GM13976 (cell line): ENCODE measurements at regions not wholly inside any gene's neighbourhood (a gene's known extent, or its start where the extent isn't known, plus 50 kb on each side); places are given as distances from the start of the nearest gene placed in this dataset.
"Not testable (repeated sequence)": the region's sequence is repeated elsewhere in the genome, so short reads cannot be mapped to it uniquely, and the experiment has no call there.

ENCODE experiments used
- DNase-seq: peaks from one replicate; pipeline ENCODE4 v3.0.0; 2012; ENCODE audit warnings: low spot score
- in situ Hi-C: fragments of 300-500 bp; cut with MboI; formaldehyde crosslinking; loops from one replicate; pipeline ENCODE4 v1.12.0; 2022; ENCODE audit warnings: low sequenced_read_pairs, mixed read lengths, inconsistent platforms; ENCODE audit not compliant: unreplicated experiment
- TF ChIP-seq, protein P1 (sequence below): IDR thresholded peaks from 2 replicates; pipeline ENCODE4 v1.5.1; 2012; ENCODE audit warnings: borderline replicate concordance, mild to moderate bottlenecking; ENCODE audit not compliant: insufficient read depth; ENCODE audit errors: extremely low read depth, missing control alignments, control extremely low read depth

DNA sequence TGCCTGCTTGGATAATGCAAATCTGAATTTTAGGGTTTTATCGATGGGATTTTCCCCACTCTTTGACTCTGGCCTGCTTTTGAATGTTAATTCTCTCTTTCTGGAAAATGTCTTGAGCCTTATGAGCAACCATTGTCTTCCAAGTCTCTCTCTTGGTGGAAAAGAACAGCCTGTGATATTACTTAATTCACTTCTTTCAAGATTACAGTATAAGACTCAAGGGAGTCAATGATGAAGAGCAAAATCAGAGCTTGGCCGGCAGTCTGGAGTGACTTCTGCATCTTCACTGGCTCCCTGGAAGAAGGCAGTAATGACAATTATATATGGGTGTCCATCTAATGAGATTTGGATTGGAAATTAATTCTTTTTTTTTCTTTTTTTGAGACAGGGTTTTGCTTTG, 122.9 kb upstream of the ZEB2 start:
- no peak for DNase-seq
- TF ChIP-seq, protein P1, sequence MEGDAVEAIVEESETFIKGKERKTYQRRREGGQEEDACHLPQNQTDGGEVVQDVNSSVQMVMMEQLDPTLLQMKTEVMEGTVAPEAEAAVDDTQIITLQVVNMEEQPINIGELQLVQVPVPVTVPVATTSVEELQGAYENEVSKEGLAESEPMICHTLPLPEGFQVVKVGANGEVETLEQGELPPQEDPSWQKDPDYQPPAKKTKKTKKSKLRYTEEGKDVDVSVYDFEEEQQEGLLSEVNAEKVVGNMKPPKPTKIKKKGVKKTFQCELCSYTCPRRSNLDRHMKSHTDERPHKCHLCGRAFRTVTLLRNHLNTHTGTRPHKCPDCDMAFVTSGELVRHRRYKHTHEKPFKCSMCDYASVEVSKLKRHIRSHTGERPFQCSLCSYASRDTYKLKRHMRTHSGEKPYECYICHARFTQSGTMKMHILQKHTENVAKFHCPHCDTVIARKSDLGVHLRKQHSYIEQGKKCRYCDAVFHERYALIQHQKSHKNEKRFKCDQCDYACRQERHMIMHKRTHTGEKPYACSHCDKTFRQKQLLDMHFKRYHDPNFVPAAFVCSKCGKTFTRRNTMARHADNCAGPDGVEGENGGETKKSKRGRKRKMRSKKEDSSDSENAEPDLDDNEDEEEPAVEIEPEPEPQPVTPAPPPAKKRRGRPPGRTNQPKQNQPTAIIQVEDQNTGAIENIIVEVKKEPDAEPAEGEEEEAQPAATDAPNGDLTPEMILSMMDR: no peak
- in situ Hi-C loops: no loop called here

DNA sequence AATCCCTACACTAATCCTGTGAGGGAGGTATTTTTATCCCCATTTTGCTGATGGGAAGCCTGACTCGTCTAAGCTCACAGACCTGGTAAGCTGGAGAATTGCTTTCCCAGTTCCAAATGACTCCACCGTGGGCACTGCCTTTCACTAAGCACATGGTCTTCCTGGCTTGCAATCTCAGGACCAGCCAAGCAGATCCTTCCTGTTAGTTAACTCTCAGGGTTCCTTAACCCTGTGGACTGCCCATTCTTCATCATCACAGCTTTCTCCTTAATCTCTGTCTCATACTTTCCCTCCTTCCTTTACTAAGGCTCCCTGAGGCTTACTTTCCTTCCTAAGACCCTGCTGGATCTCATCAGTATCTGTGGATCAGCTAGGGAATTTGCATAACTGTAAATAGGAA, 122.2 kb upstream of the ZEB2 start:
- in situ Hi-C loops: no loop called here
- no peak for DNase-seq
- TF ChIP-seq, protein P1: no peak

DNA sequence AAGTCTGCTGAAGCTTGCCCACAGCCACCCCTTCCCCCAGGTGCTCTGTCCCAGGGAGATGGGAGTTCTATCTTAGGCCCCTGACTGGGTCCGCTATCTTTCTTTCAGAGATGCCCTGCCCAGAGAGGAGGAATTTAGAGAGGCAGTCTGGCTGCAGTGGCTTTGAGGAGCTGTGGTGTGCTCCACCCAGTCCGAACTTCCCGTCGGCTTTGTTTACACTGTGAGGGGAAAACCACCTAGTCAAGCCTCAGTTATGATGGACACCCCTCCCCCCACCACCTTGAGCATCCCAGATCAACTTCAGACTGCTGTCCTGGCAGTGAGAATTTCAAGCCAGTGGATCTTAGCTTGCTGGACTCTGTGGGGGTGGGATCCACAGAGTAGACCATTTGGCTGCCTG, 118.3 kb upstream of the ZEB2 start:
- in situ Hi-C loops, DNase-seq: not testable (repeated sequence)

DNA sequence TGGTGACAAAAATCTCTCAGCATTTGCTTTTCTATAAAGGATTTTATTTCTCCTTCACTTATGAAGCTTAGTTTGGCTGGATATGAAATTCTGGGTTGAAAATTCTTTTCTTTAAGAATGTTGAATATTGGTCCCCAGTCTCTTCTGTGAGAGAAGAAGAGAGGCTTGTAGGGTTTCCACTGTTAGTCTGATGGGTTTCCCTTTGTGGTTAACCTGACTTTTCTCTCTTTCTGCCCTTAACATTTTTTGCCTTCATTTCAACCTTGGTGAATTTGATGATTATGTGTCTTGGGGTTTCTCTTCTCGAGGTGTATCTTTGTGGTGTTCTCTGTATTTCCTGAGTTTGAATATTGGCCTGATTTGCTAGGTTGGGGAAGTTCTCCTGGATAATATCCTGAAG, 116.9 kb upstream of the ZEB2 start:
- in situ Hi-C loops, DNase-seq: not testable (repeated sequence)

DNA sequence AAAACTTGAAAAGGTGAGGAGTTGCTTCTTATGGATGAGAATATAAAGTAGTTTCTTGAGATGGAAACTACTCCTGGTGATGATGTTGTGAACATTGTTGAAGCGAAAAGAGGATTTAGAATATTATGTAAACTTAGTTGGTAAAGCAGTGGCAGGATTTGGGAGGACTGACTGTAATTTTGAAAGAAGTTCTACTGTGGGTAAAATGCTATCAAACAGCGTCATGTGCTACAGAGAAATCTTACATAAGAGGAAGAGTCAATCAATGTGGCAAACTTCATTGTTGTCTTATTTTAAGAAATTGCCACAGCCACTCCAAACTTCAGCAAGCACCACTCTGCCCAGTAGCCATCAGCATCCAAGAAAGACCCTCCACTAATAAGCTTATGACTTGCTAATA, 112.9 kb upstream of the ZEB2 start:
- TF ChIP-seq, protein P1: no peak

DNA sequence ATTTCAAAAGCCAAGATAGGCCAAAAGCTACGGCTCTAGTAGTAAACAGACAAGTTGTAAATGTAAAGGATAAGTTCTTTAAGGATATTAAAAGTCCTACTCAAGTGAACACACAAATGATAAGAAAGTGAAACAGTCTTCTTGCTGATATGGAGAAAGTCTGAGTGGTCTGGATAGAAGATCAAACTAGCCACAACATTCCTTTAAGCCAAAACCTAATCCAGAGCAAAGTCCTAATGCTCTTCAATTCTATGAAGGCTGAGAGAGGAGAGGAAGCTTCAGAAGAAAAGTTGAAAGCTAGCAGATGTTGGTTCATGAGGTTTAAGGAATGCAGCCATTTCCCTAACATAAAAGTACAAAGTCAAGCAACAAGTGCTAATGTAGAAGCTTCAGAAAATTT, 111.7 kb upstream of the ZEB2 start:
- in situ Hi-C loops: no loop called here
- DNase-seq: no peak
- TF ChIP-seq, protein P1: no peak

More for the DNA sequence above, 112.9 kb upstream of the ZEB2 start:
- in situ Hi-C loops: no loop called here
- DNase-seq: no peak

DNA sequence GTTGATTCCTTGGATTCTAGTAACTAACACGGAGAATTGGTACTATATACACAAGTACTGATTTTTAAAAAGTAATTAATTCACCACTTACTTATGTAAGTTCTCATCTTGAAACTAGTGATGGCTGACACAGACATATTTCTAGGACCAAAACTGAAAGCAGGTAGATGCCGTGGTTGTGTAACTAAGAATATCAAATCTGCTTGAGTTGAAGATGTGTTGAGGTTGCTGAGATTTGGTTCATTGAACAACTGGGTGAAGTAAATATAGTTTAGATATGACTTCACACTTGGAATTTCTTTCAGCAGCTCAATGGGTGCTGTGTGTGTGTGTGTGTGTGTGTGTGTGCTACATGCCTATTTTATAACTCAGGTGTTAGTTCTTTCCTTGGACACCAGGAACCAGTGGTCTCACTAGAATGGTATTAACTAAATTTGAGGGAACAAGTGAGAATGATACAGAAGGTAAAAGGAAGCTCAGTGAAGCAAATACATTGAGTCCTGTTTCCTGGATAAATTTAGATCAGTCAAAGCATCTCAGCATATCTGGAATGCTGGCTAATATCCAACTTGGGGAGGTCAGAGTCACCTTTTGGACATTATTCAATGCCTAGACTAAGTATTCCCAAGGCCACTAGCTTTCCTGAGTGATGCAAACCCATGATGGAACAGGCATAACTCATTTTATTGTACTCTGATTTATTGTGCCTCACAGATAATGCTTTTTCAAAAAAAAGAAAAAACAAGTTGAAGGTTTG, 110.7 kb upstream of the ZEB2 start:
- in situ Hi-C loops: no loop called here
- no peak for DNase-seq
- TF ChIP-seq, protein P1: no peak

DNA sequence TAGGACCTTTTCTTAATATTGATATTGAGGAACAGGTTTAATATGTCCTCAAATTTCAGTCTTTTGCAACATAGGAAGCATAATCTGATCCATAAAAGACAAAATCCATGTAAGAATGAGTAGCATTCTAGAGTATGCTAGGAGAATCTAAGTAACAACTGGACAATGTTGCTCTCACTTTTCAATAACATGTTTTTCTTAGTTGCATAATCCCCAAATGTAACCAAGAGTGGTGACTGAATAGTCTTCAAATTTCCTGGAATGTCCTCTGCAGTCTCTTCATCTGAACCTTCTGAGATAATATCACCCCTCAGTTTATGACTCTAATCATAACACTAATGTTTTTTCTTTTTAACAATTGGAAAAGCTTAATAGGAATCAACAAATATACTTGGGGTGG, 110.0 kb upstream of the ZEB2 start:
- in situ Hi-C loops: no loop called here
- TF ChIP-seq, protein P1: no peak
- DNase-seq: no peak
